ENCODE measurements at regions not wholly inside any gene's neighbourhood (a gene's known extent, or its start where the extent isn't known, plus 50 kb on each side); places are given as distances from the start of the nearest gene placed in this dataset.

- no peak for TF ChIP-seq CTCF (conservative IDR thresholded peaks at IDR 0.05; ENCODE audit: low read depth, low read length)
- TF ChIP-seq EZH2 (IDR thresholded peaks at IDR 0.05; ENCODE audit: borderline replicate concordance, low read depth, low read length, poor library complexity, severe bottlenecking) = no peak
These were observed 1771.0 kb downstream of the EFNA5 start for GRCh38 chr5:105899726-105900125.

Data from A673 (cell line).